ENCODE measurements at regions not wholly inside any gene's neighbourhood (a gene's known extent, or its start where the extent isn't known, plus 50 kb on each side); places are given as distances from the start of the nearest gene placed in this dataset.

DNA sequence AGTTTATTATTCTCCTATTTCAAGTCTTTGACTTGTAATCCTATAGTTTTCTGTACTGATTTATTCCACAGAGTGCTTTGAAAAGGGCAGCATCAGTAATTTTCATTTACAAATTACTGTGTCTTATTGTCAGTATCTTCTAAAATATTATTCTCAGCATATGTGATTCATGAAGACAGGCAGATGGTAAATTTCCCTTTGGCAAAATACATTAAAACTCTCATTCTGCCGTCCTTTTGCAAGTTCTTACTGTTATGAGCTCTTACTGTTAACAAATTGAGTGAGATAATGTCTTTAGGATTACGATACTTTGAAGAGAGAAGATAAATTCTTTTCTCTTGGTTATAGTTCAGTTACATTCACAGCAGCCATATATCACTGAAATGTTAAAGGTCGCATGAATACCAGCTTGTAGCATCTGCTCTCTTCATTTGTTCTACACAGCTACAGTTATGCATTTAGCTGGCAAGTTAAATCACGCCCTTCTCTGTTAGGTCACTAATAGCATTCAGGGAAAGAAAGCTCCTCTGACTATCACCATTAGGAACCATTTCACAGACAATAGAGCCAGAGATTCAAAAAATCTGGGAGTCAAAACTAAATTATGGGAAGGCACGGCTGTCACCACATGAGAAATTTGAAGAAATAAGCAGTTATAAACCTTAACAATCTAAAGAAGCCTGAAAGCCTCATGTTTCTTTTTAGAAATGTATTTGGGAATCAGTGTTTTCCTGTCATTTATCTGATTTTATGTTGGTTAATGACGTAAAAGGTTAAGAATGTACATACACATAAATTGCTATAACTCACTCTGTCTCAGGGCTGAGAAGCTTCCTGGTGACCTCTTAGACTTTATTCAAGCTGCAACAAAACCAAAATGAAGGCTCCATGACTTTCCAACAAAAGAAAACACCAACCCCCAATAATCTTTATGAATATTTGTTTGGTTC, 109.6 kb upstream of the SP4 start:
- H4K20me1 ChIP-seq (ENCODE audit: insufficient read depth) = no peaks in the 10 kb centered on the region

More for the DNA sequence above, 109.6 kb upstream of the SP4 start:
- no peak for ATAC-seq
- Histone ChIP-seq H3K9ac (ENCODE audit: low read length) (no peak overlapping the region), H3K4me1 (ENCODE audit: control insufficient read depth in 1 of 2, insufficient read depth in 2 of 2, low read length in 2 of 2) (no peaks in the 10 kb centered on the region), H3K27ac (ENCODE audit: low read depth, low read length) (no peak overlapping the region), H3K4me2 (ENCODE audit: low read length) (no peak overlapping the region), H2AFZ (ENCODE audit: low read depth, low read length, poor library complexity, severe bottlenecking) (peak overlapping the region; percentile 19), H3K9me2 (ENCODE audit: insufficient read depth) (no peaks in the 10 kb centered on the region), H3K9me3 (ENCODE audit: control insufficient read depth in 1 of 2, insufficient read depth in 1 of 2, low read depth in 1 of 2, low read length in 2 of 2) (no peaks in the 10 kb centered on the region), H3K4me3 (replicated peaks in 1 of 2; ENCODE audit: low read depth in 1 of 2, low read length in 2 of 2) (no peak overlapping the region), H3K36me3 (ENCODE audit: control insufficient read depth in 1 of 2, insufficient read depth in 2 of 2, low read length in 2 of 2) (no peaks in the 10 kb centered on the region), H3K79me2 (ENCODE audit: insufficient read depth, low read length) (no peaks in the 10 kb centered on the region), H3K27me3 (ENCODE audit: insufficient read depth, low read length) (no peaks in the 10 kb centered on the region)
- ChIA-PET POLR2A (no interaction called here), CTCF (no interaction called here), RAD21 (ENCODE audit: low non-redundant PET in 1 of 2, low total read pairs in 2 of 2, uncharacterized antibody in 2 of 2, unreplicated experiment in 2 of 2) (no interaction called here)
- BruUV-seq (replicated peaks) = no TSS peak
- DNase-seq (ENCODE audit: low read depth, low spot score) = no peak
- intact Hi-C loops (cut with micrococcal nuclease) = no loop called here
- TF ChIP-seq, protein P1, sequence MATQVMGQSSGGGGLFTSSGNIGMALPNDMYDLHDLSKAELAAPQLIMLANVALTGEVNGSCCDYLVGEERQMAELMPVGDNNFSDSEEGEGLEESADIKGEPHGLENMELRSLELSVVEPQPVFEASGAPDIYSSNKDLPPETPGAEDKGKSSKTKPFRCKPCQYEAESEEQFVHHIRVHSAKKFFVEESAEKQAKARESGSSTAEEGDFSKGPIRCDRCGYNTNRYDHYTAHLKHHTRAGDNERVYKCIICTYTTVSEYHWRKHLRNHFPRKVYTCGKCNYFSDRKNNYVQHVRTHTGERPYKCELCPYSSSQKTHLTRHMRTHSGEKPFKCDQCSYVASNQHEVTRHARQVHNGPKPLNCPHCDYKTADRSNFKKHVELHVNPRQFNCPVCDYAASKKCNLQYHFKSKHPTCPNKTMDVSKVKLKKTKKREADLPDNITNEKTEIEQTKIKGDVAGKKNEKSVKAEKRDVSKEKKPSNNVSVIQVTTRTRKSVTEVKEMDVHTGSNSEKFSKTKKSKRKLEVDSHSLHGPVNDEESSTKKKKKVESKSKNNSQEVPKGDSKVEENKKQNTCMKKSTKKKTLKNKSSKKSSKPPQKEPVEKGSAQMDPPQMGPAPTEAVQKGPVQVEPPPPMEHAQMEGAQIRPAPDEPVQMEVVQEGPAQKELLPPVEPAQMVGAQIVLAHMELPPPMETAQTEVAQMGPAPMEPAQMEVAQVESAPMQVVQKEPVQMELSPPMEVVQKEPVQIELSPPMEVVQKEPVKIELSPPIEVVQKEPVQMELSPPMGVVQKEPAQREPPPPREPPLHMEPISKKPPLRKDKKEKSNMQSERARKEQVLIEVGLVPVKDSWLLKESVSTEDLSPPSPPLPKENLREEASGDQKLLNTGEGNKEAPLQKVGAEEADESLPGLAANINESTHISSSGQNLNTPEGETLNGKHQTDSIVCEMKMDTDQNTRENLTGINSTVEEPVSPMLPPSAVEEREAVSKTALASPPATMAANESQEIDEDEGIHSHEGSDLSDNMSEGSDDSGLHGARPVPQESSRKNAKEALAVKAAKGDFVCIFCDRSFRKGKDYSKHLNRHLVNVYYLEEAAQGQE (IDR thresholded peaks at IDR 0.05; ENCODE audit: low read depth) = no peak
- no peak for TF ChIP-seq JUND (IDR thresholded peaks at IDR 0.05)

Data from HCT116 (cell line).